NCI-H2171 (cell line): ENCODE measurements at regions not wholly inside any gene's neighbourhood (a gene's known extent, or its start where the extent isn't known, plus 50 kb on each side); places are given as distances from the start of the nearest gene placed in this dataset.
"Not testable (repeated sequence)": the region's sequence is repeated elsewhere in the genome, so short reads cannot be mapped to it uniquely, and the experiment has no call there.

ENCODE experiments used
- DNase-seq: peaks from one replicate; lab custom pipeline; 2025; lab: John Stamatoyannopoulos, UW

DNA sequence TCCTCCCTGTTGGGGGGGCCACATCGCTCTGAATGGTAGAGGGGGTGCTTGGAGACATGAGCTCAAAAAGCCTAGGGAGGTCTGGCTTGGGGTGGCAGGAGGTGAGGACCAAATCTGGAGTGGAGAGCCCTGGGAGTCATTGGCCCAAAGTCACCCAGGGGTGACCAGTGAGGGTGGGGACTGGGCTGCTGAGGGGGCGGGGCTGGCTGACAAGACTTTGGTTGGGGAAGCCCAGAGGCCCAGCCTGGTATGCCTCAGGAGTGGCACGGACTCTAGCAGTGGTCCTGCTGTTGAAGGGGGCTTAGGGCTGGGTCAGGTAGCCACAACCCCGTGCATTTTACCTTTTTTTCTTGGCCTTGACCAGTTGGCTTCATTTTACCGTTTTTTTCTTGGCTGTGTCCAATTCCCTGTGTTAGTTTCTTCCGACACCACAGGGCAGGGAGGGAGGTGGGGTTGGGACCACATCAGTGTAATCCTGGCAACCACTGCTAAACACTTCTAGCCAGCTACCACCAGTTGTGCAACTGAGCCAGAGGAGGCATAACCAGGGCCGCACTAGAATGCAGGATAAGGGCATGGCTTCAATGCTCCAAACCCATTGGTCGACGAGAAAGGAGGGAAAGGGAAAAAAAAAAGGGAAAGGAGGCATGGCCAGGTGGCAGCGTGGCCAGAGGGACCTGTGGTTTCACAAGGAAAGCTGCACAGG lies 105.3 kb upstream of the C2CD4B start:
- DNase-seq: no peak

DNA sequence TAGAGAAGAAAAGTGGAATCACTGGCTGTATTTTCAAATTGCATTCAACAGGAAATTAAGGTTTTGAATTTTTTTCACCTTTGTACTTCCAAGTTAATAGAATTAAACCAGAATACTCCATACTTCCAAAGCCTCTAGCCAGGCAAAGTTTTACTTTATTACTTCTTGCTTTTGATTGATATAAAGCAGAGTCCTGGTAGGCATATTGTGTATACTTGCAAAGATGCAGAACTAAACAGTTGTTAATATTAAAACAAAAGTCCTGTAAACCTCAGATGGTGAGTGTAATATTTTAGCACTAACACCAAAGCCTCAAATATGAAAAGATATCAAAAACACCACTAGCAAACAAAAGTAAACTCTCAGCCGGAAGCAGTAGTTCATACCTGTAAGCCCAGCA lies 107.2 kb upstream of the C2CD4B start:
- no peak for DNase-seq

DNA sequence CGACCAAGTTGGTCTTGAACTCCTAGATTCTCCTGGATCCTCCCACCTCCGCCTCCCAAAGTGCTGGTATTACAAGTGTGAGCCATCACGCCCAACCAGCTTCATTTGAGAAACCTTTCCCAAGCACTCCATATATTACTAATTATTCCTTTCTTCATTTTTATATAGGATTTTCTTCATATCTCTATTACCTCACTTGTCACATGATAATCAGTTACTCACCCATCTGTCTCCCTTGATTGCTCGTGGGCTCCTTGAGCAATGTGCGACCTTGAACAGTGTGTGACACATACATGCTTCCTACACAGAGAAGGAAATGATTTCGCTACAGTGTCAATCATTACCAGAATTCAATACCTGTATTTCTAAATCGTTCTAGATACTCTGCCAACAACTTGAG lies 110.7 kb upstream of the C2CD4B start:
- DNase-seq: no peak

DNA sequence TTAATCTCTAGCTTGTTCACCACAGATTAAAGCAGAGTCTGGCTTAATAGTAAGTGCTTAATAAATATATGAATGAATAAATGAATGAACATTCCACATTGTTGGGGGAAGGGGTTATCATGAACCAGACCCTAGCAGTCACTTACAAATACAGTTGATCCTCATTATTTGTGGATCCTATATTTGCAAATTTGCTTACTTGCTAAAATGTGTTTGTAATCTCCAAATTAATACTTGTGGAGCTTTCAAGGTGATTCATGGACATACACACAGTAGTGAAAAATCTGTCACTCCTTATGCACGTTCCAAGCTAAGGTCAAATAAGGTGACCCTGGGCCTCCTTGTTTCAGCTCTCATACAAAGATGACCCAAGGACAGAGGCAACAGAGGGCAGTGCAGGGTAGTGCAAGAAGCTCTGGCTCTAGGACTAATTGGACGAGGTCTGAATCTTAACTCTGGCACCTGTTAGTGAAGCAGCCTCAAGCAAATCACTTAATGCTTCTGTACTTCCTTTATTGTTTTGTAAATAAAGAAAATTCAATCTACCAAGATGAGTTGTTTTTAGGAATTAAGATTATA lies 112.8 kb upstream of the C2CD4B start:
- DNase-seq: no peak

DNA sequence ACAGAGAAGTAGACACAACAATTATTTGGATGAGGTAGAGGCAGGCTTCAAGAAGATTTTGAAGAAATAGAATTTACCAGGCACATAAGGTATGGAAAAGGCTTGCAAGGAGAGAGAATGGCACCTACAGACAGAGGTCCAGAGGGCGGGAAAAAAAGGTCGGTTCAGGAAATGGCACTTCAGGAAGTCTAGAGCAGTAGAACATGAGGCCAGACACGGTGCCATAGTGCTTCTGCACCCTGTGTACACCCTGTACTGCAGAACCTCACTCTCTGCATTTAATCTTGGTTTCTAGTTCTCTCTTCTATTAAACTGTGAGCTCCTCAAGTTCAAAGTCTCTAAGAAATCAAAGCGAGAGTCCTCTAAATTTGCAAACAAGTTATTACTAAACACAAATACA lies 113.4 kb upstream of the C2CD4B start:
- no peak for DNase-seq

DNA sequence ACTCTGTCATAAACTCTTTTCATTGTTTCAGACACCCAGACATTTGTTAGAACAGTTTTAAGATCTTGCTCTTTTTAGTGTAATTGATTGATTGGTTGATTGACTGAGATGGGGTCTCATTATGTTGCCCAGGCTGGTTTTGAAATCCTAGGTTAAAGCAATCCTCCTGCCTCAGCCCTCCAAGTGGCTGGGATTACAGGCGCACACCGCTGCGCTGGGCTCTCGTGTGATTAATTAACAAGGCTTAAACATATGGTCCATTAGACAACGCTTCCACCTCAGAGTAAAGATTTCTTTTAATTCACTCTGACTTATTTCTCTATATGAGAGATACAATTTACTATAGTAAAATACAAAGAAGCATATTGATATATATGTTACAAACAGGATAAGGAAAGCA lies 114.0 kb upstream of the C2CD4B start:
- no peak for DNase-seq

DNA sequence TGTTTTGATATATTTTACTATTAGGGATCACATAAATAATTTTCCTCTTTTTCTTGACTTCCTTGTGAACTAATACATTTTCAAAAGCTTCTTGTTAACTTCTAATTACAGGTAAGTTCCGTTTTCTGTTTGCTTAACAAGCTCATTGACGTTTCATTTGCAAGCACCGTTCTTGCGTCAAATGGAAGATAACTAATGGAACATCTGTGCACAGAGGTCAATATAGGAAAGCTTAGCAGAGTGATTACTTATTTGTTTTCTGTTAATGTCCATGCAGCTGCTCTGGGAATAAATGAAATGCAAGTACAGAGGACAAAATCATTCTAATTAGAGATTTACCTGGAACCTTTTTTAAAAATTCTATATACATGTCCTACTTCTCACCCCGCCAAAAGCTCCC lies 115.5 kb upstream of the C2CD4B start:
- no peak for DNase-seq

DNA sequence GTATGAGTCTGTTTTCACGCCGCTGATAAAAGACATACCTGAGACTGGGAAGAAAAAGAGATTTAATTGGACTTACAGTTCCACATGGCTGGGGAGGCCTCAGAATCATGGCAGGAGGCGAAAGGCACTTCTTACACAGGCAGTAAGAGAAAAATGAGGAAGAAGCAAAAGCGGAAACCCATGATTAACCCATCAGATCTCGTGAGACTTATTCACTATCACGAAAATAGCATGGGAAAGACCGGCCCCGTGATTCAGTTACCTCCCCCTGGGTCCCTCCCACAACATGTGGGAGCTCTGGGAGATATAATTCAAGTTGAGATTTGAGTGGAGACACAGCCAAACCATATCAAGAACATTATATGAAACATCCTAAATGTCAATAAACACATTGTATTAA lies 116.7 kb upstream of the C2CD4B start:
- DNase-seq: not testable (repeated sequence)

DNA sequence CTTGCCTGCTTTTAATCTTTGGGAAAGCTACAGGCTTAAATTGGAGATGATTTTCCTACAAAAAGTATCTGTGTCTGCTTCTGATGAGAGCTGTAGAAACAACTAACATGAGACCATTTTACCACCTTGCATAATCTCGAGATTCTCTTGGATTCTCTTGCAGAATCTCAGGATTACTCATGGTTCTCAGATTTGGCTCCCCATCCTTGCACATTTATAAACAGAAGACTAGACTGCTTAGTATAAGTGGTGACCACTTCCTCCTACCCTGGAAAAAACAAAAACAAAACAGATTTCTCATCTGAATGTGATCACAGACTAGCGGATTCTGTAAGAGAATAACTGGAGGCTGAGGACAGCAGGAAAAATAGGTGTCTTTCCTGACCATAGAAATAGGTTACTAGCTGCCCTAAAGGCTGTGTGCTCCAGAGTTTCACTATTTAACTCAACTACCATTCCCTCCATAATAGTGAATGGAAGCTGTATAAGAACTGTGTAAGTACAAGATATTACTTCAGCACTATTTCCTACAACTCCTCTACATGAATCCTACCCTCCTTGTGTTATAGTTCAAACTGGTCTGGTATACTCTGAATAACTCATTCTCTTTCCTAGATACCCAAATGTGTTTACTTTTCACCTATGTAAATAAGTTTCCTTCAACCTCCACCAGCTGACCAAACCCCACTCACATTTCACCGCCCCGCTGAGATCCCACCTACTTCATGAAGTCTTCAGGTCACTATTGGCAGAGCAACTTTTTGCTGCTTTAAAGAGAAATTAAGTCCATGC lies 122.2 kb upstream of the C2CD4B start:
- DNase-seq: no peak

DNA sequence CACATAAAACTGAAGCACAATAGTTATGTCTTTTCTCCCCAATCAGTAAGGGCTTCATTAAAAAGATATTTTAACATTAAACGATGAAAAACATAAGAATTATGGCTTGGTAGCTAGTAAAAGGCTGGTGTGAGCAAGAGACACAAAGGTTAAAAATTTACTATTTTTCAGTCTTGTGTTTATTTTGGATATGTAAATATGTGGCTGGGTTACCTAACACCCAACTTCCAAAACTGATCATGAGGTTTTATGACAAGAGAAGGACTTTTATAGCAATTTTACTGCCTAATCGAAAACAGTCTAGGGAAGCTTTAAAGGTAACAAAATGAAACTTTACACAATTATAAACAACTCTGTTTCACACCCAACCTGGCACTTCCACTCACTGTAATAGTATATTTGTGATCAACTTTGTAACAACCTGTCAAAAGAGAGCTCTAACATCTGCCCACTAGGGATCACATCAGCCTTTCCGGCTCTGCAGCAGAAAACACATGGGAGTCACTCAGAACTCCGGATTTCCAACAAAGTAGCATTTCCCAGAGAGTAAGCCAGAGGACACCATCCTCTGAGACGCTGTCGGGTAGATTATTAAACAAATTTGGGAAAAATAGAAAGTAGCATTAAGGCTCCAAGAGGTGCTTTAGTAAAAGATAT lies 123.4 kb upstream of the C2CD4B start:
- DNase-seq: no peak

DNA sequence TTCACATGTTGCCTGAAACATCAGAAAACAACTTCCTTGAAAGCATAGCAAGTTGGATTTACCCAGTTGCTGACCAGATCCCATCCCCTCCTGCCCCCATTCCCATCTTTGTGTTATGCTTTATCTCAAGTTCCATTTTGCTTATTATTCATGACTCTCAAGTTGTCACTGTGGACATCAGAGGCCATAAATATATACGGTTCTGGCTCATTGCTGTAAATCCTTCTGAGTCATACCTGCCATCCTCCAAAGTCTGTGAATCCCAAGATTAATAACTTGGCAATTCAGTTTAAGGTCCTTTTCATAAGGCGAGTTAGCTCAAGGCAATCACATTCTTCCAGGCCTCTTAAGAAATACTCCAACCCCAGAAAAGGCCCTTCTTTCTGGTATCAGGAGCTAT lies 126.2 kb upstream of the C2CD4B start:
- DNase-seq: no peak

DNA sequence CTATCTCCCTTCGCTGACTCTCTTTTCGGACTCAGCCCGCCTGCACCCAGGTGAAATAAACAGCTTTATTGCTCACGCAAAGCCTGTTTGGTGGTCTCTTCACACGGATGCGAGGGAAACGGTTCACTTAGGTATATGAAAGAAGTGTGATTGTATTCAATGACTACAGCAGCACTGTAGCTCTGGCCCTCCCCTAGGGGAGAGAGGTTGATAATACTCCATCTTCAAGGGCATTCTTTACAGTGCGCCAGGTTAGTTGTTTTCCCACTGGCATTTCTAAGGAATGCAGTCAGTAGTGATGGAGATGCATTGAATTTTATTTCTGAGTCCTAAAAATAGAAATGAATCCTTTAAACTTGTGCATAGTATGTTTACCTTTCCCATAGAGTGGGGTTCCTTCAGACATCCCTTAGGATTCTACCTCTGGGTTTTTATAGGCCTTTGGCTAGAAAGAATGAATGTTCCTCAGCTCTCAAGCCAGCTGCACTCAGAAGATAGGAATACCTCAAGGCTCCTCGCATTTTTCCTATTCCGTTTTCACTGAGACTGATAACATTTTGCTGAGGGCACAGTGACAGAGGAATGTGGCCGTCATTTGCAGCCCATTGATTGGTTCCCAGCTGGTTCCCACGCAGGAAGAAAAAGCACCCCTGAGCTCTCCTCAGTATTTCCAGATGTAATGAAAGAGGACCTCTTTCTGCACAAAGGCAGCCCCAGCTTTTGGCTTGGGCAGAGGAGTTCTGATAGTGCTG lies 131.8 kb upstream of the C2CD4B start:
- no peak for DNase-seq

DNA sequence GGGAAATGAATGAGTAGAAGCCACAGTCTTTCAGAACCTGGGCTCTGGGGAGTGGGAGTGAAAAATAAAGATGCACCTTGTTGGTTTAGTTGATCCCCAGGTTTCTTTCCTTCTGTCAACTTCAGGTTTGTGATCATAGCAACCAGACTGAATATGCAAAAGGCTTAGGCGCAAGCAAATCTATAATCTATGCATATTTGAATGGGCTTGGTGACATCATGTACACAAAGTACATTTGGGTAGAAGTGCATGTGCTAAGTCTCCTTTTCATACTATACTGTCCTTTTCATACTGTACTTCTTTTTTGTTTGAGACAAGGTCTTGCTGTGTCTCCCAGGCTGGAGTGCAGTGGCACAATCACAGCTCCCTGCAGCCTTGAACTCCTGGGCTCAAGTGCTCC lies 132.4 kb upstream of the C2CD4B start:
- DNase-seq: no peak

DNA sequence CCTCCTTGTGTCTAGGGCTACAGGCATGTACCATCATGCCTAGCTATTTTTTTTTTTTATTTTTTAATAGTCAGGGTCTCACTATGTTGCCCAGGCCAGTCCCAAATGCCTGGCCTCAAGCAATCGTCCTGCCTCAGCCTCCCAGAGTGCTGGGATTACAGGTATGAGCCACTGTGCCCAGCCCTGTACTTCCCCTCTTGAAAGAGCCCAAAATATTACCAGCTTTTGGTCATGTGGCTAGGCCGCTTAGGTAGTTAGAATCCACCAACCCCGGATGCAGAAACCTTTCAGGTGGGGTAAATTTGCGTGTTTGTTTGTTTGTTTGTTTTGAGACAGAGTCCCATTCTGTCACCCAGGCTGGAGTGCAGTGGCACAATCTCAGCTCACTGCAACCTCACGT lies 132.8 kb upstream of the C2CD4B start:
- DNase-seq: no peak

DNA sequence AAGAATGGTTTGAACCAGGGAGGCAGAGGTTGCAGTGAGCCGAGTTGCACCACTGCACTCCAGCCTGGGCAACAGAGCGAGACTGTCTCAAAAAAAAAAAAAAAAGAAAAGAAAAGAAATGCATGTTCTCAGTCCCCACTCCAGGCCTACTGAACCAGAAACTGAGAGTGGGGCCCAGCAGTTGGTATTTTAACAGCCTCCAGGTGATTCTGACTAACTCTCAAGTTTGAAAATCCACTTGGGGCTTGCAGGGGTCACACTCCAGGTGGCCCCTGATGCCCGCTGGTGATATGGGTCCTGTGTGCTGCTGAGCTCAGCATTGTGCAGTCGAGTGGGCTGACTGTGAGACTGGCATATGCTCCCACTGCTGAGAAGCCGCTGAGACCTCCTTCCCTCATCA lies 133.7 kb upstream of the C2CD4B start:
- DNase-seq: no peak

DNA sequence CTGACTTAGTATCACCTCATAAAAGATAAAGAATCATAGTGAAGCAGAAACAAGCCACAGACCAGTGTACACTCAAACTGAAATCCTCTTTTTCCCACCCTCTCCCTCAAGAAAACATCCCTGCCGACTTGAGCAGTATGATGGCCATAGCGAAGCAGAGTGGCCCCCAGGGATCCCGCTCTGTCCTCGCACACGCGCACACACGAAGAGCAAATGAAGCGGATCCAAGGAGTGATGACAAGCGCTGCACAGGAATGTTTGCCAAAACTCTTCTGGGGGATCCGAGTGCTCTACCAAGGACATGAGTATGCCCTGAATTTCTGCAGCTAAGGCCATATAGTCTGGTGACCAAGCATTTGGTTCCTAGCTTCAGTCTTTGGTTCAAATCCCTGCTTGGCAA lies 134.5 kb upstream of the C2CD4B start:
- no peak for DNase-seq

DNA sequence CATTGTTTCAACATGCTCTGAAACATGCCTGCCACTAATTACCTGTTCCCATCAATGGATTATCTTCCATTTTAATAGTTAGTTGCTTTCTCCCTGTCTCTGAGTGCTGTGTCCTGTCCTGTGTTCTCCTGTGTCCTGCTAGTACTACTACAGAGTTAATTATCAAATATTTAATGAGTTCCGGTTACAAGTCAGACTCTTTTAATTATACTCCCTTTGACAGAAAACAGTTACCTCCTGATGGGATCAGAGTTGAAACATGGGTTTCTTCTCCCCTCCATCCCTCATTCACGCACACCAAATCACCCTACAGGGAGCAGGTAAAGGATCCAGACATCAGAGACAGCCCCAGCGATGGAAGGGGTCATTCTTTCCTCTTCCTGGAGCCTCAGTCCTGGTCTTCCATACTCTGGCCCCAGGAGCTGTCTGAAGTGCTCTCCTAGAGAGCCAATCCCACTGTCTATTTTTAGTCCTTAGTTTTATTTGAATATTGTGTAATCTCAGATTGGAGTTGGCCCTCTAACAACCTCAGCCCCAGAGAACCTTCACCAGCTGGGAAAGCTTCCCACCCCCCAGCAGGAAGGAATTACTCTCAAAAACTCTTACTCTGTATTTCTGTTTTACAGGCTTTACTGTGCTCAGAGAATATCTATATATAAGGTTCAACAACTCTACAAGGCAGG lies 137.0 kb upstream of the C2CD4B start:
- no peak for DNase-seq

DNA sequence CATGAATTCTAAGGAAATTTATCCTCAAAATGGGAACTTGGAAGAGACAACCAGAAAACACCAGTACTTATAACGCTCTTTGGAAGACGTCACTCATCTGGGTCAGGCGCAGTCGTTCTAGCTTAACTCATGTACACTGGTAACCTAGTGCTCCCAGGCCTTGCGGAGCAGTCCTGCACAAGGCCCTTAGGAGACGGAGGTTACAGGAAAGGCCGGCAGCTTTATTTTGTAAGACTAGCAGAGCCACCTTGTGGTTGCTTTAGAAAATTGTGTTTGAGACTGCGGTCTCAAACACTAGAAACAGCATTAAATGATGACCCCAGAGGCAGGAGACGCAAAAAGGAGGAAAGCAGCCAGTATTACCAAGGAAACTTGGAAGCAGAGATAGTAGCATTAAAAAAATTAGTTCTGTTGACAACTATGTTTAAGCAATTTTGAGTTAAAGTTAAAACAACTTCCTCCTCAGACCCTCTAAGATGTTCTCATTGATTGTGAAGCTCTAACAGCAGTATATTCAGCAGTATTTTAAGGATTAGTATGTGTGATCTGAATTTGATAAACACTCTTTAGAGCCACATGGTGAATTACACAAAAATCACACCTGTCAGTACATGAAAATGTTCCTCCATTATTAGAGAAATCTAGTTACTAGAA lies 141.9 kb upstream of the C2CD4B start:
- peak; percentile 68 for DNase-seq

DNA sequence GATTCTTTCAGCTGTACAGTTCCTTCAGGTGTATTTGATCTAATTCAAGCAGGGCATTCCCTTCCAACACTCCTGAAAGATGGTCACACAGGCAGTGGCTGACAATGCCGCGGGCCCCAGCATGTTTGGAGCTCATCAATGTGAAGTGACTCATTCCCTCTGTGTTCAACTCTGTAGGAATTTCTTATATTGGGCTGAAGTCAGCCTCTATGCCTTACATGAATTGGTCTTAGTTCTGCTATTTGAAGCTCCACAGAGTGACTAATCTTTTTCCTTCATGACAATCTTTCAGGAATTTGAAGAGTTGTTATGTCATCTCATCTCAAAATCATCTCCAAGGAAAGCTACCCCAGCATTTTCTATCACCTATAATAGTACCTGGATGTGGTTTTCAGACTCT lies 142.5 kb upstream of the C2CD4B start:
- no peak for DNase-seq

DNA sequence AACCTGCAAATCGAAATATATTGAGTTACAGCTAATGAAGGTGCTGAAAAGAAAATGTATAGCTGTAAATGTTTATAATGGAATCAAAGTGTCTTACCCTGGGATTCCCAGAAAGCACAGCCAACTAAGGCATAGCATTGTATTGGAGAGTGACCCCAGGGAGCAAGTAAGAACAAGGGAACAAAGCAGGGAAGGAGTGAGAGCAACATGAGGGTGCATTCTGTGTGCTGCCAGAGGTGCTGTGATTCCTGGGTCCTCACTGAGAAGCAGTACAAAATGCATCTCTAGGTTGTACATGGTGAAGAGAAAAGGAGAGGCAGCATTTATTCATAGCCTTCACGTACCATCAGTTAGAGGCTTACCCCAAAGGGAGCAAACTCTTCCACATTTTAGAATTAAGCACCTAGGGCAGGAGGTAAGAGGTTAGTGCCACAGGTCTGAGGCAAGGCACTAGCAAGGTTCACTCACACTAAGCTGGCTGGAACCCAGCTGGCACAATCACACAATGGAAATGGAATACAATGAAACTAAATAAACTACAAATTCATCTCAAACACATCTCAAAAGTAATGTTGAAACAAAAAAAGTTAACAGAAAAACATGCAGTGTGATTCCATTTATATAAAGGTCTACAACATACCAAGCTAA lies 151.5 kb upstream of the C2CD4B start:
- no peak for DNase-seq

DNA sequence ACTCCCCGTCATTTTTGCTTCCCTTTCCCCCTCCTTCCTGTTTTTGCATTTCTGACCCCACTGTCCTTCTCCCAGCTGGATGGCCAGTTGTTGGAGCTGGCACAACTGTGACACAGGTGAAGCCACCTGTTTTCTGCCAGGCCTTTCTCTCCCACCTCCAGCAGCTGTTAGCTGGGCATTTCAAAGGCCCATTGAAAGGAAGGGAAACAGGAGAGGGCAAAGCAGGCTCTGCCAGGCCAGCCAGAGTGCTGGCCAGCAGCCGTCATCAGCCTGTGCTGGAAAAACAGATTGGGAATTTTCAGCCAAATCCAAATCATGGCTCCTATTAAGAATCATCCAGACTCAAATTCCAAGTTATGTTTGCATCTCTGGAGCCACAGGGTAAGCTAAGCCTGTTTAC lies 155.2 kb upstream of the C2CD4B start:
- no peak for DNase-seq
